IMR-90 (cell line): ENCODE measurements at regions not wholly inside any gene's neighbourhood (a gene's known extent, or its start where the extent isn't known, plus 50 kb on each side); places are given as distances from the start of the nearest gene placed in this dataset.

Experiments used
- ATAC-seq: fragments of 200-7000 bp; cut with Tn5 transposase; 2 replicates; pipeline ENCODE4 v1.9.1; 2020; ENCODE audit warnings: low read depth, mild to moderate bottlenecking, moderate library complexity
- BruUV-seq: library from RNA; stranded (reverse); fragments of 400-500 nt; replicated peaks from 2 replicates; lab custom pipeline; 2021; lab: Mats Ljungman, UMichigan
- CTCF ChIA-PET: fragments of 300-600 bp; formaldehyde crosslinking; extraction: SDS; loops from one replicate; lab custom pipeline; 2021; ENCODE audit warnings: antibody characterized with exemption; lab: Yijun Ruan, JAX
- POLR2A ChIA-PET: fragments of 300-600 bp; sonication (Branson Sonifier 250); formaldehyde crosslinking; loops from one replicate; lab custom pipeline; 2022; ENCODE audit warnings: antibody characterized with exemption; ENCODE audit not compliant: unreplicated experiment; lab: Charles Lee
- DNase-seq: peaks from one replicate; pipeline ENCODE4 v3.0.0; 2013
- H2AFZ ChIP-seq: replicated peaks from 2 replicates; pipeline ENCODE3; 2013; ENCODE audit warnings: low read length, mild to moderate bottlenecking; ENCODE audit not compliant: poor library complexity
- H2AK5ac ChIP-seq: 2 replicates; pipeline ENCODE4 v1.6.1; 2013; ENCODE audit warnings: low read depth, low read length, inconsistent platforms
- H2AK9ac ChIP-seq: replicated peaks from 2 replicates; pipeline ENCODE3; 2013; ENCODE audit warnings: mild to moderate bottlenecking, low read depth, low read length, moderate library complexity; ENCODE audit not compliant: poor library complexity
- H2BK120ac ChIP-seq: 2 replicates; pipeline ENCODE4 v1.6.1; 2013; ENCODE audit warnings: low read depth, low read length, inconsistent platforms
- H2BK15ac ChIP-seq: 3 replicates; pipeline ENCODE4 v1.6.1; 2013; ENCODE audit warnings: low read depth, low read length, inconsistent platforms
- H2BK20ac ChIP-seq: 2 replicates; pipeline ENCODE4 v1.6.1; 2013; ENCODE audit warnings: low read depth, mild to moderate bottlenecking, inconsistent platforms, low read length, moderate library complexity
- H2BK5ac ChIP-seq: 2 replicates; pipeline ENCODE4 v1.6.1; 2013; ENCODE audit warnings: mild to moderate bottlenecking, low read depth, low read length, inconsistent platforms; ENCODE audit not compliant: poor library complexity, severe bottlenecking
- H3K14ac ChIP-seq: replicated peaks from 2 replicates; pipeline ENCODE4 v1.6.1; 2013; ENCODE audit warnings: low read depth, low read length, inconsistent platforms
- H3K18ac ChIP-seq: 2 replicates; pipeline ENCODE4 v1.6.1; 2013; ENCODE audit warnings: low read depth, low read length, control low read depth
- H3K23ac ChIP-seq: 2 replicates; pipeline ENCODE4 v1.6.1; 2013; ENCODE audit warnings: low read depth, low read length, inconsistent platforms
- H3K27ac ChIP-seq: 2 replicates; pipeline ENCODE4 v1.5.1; 2013; ENCODE audit warnings: mild to moderate bottlenecking, control low read depth, low read length; ENCODE audit not compliant: insufficient read depth
- H3K27me3 ChIP-seq: 2 replicates; pipeline ENCODE4 v1.6.1; 2013; ENCODE audit warnings: low read length; ENCODE audit not compliant: control insufficient read depth, insufficient read depth
- H3K36me3 ChIP-seq: 2 replicates; pipeline ENCODE4 v1.6.1; 2013; ENCODE audit warnings: low read length, mixed read lengths; ENCODE audit not compliant: control insufficient read depth, insufficient read depth
- H3K4ac ChIP-seq: 2 replicates; pipeline ENCODE4 v1.6.1; 2013; ENCODE audit warnings: low read depth, low read length, inconsistent platforms
- H3K4me1 ChIP-seq: 2 replicates; pipeline ENCODE4 v1.6.1; 2013; ENCODE audit warnings: low read length, mixed read lengths; ENCODE audit not compliant: control insufficient read depth, insufficient read depth
- H3K4me2 ChIP-seq: 2 replicates; pipeline ENCODE4 v1.6.1; 2013; ENCODE audit warnings: low read depth, mild to moderate bottlenecking, control low read depth, low read length, moderate library complexity
- H3K4me3 ChIP-seq: 2 replicates; pipeline ENCODE4 v1.5.1; 2013; ENCODE audit warnings: low read depth, mild to moderate bottlenecking, control low read depth, low read length, moderate library complexity; ENCODE audit not compliant: insufficient read depth
- H3K56ac ChIP-seq: 2 replicates; pipeline ENCODE4 v1.6.1; 2013; ENCODE audit warnings: low read length, inconsistent platforms; ENCODE audit not compliant: insufficient read depth; ENCODE audit errors: extremely low read depth
- H3K79me1 ChIP-seq, 2 experiments: 2 replicates each; pipeline ENCODE4 v1.6.1; 2013; ENCODE audit warnings: low read length in 2 of 2, inconsistent platforms in 1 of 2, low read depth in 1 of 2
- H3K9ac ChIP-seq: 2 replicates; pipeline ENCODE4 v1.6.1; 2013; ENCODE audit warnings: low read depth, low read length, control low read depth
- H3K9me1 ChIP-seq: 2 replicates; pipeline ENCODE4 v1.6.1; 2013; ENCODE audit warnings: low read length, inconsistent platforms; ENCODE audit not compliant: insufficient read depth
- H3K9me3 ChIP-seq: 2 replicates; pipeline ENCODE4 v1.6.1; 2013; ENCODE audit warnings: low read length; ENCODE audit not compliant: control insufficient read depth, insufficient read depth
- H4K20me1 ChIP-seq: 2 replicates; pipeline ENCODE4 v1.6.1; 2013; ENCODE audit warnings: low read length, inconsistent platforms; ENCODE audit not compliant: insufficient read depth
- H4K5ac ChIP-seq: 2 replicates; pipeline ENCODE4 v1.6.1; 2013; ENCODE audit warnings: mild to moderate bottlenecking, low read depth, low read length, control low read depth
- H4K8ac ChIP-seq, 2 experiments: 2 replicates each; pipeline ENCODE4 v1.6.1; 2013; ENCODE audit warnings: low read depth in 2 of 2, low read length in 2 of 2, control low read depth in 1 of 2, inconsistent platforms in 1 of 2
- H4K91ac ChIP-seq: 2 replicates; pipeline ENCODE4 v1.6.1; 2013; ENCODE audit warnings: low read depth, low read length, inconsistent platforms; ENCODE audit not compliant: insufficient read depth
- BHLHE40 ChIP-seq: fragments of 150-350 bp; IDR thresholded peaks from 2 replicates; pipeline ENCODE4 v1.6.1; 2016; ENCODE audit warnings: mild to moderate bottlenecking, low read depth, low read length
- CEBPB ChIP-seq: IDR thresholded peaks from 2 replicates; pipeline ENCODE4 v1.6.1; 2012; ENCODE audit warnings: low read depth, low read length, improper control_type of control experiment
- CHD1 ChIP-seq: IDR thresholded peaks from 2 replicates; pipeline ENCODE4 v1.6.1; 2012; ENCODE audit warnings: low read depth, low read length, improper control_type of control experiment
- FOS ChIP-seq: fragments of 150-350 bp; IDR thresholded peaks from 2 replicates; pipeline ENCODE4 v1.6.1; 2016; ENCODE audit warnings: low read depth, low read length
- MAZ ChIP-seq: IDR thresholded peaks from 2 replicates; pipeline ENCODE4 v1.6.1; 2012; ENCODE audit warnings: low read depth, mild to moderate bottlenecking, low read length, improper control_type of control experiment, moderate library complexity, borderline replicate concordance
- NFE2L2 ChIP-seq: fragments of 150-350 bp; IDR thresholded peaks from 2 replicates; pipeline ENCODE4 v1.6.1; 2016; ENCODE audit warnings: low read depth, mild to moderate bottlenecking, low read length
- POLR2A ChIP-seq: IDR thresholded peaks from 2 replicates; pipeline ENCODE4 v1.6.1; 2012; ENCODE audit warnings: mild to moderate bottlenecking, low read depth, low read length
- dilution Hi-C: fragments of 300-500 bp; cut with HindIII; formaldehyde crosslinking; loops from one replicate; pipeline ENCODE4 v1.14.3; 2018; ENCODE audit warnings: low sequenced_read_pairs; ENCODE audit not compliant: unreplicated experiment
- in situ Hi-C: fragments of 300-500 bp; cut with MboI; formaldehyde crosslinking; loops from 3 replicates; pipeline ENCODE4 v1.14.3; 2019; ENCODE audit warnings: low sequenced_read_pairs, inconsistent platforms, mixed read lengths
- intact Hi-C: fragments of 100-400 bp; cut with micrococcal nuclease; formaldehyde crosslinking; loops from 2 replicates; pipeline ENCODE4 v1.10.0; 2022
- TF ChIP-seq, protein P1 (sequence below): fragments of 150-350 bp; IDR thresholded peaks from 2 replicates; pipeline ENCODE4 v1.6.1; 2017; ENCODE audit warnings: mild to moderate bottlenecking, antibody characterized with exemption, low read length, low read depth

DNA sequence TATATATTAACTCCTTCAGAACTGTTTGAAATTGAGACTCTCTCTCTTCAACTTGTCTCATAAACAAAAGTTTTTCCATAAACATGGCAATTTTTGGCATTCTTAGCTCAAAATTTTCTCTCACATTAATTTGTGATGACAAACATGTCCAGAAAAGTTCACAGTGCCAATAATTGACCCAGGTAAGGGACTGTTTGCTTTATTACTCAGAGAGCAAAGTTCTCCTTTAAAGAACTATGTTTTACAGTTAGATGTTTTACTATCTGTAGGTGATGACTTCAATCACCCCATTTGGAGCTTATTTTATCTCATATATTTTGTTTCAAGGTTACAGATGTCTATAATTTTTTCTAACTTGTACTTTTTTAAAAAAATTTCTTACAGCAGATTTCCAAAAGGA is 855.6 kb downstream of the SLC16A7 start:
- H4K20me1 ChIP-seq = no peaks in the 10 kb centered on the region
- no peak overlapping the region for H3K4ac ChIP-seq
- no peak overlapping the region for H4K8ac ChIP-seq
- no peak overlapping the region for H4K91ac ChIP-seq
- H3K9me3 ChIP-seq = no peaks in the 10 kb centered on the region
- intact Hi-C loops (no loop called here), dilution Hi-C loops (no loop called here), in situ Hi-C loops (no loop called here)
- no peak overlapping the region for H2BK15ac ChIP-seq
- no peak overlapping the region for H2BK20ac ChIP-seq
- ATAC-seq = no peak
- DNase-seq = no peak
- no peak overlapping the region for H3K23ac ChIP-seq
- no peak overlapping the region for H2AK5ac ChIP-seq
- H3K9ac ChIP-seq = no peak overlapping the region
- TF ChIP-seq FOS (no peak), MAZ (no peak), NFE2L2 (no peak), CEBPB (no peak), BHLHE40 (no peak), POLR2A (no peak), CHD1 (no peak)
- TF ChIP-seq, protein P1, sequence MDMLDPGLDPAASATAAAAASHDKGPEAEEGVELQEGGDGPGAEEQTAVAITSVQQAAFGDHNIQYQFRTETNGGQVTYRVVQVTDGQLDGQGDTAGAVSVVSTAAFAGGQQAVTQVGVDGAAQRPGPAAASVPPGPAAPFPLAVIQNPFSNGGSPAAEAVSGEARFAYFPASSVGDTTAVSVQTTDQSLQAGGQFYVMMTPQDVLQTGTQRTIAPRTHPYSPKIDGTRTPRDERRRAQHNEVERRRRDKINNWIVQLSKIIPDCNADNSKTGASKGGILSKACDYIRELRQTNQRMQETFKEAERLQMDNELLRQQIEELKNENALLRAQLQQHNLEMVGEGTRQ = no peak
- no peak overlapping the region for H2BK5ac ChIP-seq
- no peak overlapping the region for H3K56ac ChIP-seq
- H3K18ac ChIP-seq = no peak overlapping the region
- no TSS peak for BruUV-seq
- no peaks in the 10 kb centered on the region for H3K79me1 ChIP-seq
- H3K27ac ChIP-seq = no peak overlapping the region
- ChIA-PET POLR2A (no interaction called here), CTCF (no interaction called here)
- no peak overlapping the region for H2BK120ac ChIP-seq
- no peaks in the 10 kb centered on the region for H3K36me3 ChIP-seq
- H3K27me3 ChIP-seq = no peaks in the 10 kb centered on the region
- H3K4me1 ChIP-seq = no peaks in the 10 kb centered on the region
- H3K4me2 ChIP-seq = no peak overlapping the region
- H4K5ac ChIP-seq = no peak overlapping the region
- no peak overlapping the region for H3K14ac ChIP-seq
- H3K9me1 ChIP-seq = no peaks in the 10 kb centered on the region
- H2AK9ac ChIP-seq = no peak overlapping the region
- no peak overlapping the region for H2AFZ ChIP-seq
- no peak overlapping the region for H3K4me3 ChIP-seq
